ENCODE measurements at regions not wholly inside any gene's neighbourhood (a gene's known extent, or its start where the extent isn't known, plus 50 kb on each side); places are given as distances from the start of the nearest gene placed in this dataset.

DNA sequence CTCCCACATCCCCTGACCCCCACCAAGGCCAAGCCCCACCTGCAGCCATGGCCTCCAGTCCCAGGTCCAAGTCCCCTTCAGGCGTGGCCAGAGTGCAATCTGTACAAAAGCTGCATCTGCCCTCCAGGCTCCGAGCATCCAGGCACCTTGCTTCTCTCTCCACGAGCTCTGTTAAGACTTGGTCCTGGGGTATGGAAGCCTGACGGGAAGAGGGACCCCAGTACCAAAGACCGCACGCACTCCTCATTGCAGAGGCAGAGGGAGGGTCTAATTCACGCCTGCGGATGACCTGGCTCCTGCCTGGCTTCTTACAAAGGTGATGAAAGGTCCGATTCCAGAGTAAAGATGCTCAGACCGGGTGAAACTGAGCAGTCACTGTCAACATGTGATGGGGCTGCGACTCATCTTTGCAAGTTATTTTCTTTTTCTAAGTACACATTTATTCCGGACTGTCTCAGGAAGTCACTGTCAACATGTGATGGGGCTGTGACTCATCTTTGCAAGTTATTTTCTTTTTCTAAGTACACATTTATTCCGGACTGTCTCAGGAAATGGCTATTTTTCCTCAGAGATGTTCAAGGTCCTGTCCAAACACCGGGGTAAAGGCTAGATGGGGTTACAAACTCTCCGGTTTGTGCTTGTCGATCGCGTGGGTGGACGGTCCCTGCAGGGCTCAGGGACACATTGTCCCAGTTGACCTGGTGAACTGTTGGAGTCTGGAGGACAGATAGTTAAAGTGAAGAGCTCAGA lies 252.0 kb upstream of the IRX4 start:
- no peak overlapping the region for H3K27ac ChIP-seq

DNA sequence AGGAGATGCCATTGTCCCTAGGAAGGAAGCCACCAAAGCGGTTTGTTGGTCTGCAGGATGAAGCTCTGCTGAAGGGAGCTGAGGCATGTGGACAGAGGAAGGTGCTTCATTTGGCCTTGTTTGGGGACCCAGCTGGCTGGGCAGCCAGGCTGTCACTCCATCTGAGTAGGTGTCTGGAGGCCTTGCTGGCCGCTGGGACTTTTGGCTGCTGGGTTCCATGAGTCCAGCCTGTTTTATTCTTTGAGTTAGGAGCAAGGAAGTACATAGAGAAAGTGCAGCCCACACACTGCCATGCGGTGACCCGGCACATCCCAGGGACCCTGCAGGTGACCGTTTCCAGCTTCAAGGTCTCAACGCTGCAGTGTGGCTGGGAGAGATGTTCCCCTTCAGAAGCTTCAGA lies 251.2 kb upstream of the IRX4 start:
- Histone ChIP-seq H3K4me1 (ENCODE audit: insufficient read depth) (peaks cover 3% of the 10 kb centered on the region), H3K27me3 (no peaks in the 10 kb centered on the region), H3K4me3 (no peak overlapping the region), H3K9me3 (no peaks in the 10 kb centered on the region), H3K36me3 (no peaks in the 10 kb centered on the region), H3K27ac (no peak overlapping the region)
- TF ChIP-seq POLR2A (IDR thresholded peaks at IDR 0.05) (no peak), EP300 (IDR thresholded peaks at IDR 0.05) (no peak)
- TF ChIP-seq, protein P1, sequence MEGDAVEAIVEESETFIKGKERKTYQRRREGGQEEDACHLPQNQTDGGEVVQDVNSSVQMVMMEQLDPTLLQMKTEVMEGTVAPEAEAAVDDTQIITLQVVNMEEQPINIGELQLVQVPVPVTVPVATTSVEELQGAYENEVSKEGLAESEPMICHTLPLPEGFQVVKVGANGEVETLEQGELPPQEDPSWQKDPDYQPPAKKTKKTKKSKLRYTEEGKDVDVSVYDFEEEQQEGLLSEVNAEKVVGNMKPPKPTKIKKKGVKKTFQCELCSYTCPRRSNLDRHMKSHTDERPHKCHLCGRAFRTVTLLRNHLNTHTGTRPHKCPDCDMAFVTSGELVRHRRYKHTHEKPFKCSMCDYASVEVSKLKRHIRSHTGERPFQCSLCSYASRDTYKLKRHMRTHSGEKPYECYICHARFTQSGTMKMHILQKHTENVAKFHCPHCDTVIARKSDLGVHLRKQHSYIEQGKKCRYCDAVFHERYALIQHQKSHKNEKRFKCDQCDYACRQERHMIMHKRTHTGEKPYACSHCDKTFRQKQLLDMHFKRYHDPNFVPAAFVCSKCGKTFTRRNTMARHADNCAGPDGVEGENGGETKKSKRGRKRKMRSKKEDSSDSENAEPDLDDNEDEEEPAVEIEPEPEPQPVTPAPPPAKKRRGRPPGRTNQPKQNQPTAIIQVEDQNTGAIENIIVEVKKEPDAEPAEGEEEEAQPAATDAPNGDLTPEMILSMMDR (IDR thresholded peaks at IDR 0.05), result no peak
- intact Hi-C loops (cut with DNase I), result no loop called here
- DNase-seq, result no peak
- 90 to 97% (median 92%) methylated on average over 6 of the region's 6 CpGs for WGBS, 3 donors

More for the DNA sequence above, 252.0 kb upstream of the IRX4 start:
- Histone ChIP-seq H3K27me3 (no peaks in the 10 kb centered on the region), H3K4me3 (no peak overlapping the region), H3K9me3 (no peaks in the 10 kb centered on the region), H3K36me3 (no peaks in the 10 kb centered on the region), H3K4me1 (ENCODE audit: insufficient read depth) (peaks cover 3% of the 10 kb centered on the region)
- intact Hi-C loops (cut with DNase I), result no loop called here
- 39 to 57% (median 56%) methylated on average over 19 of the region's 19 CpGs for WGBS, 3 donors
- TF ChIP-seq POLR2A (IDR thresholded peaks at IDR 0.05), result no peak
- TF ChIP-seq EP300 (IDR thresholded peaks at IDR 0.05), result no peak
- TF ChIP-seq, protein P1 (IDR thresholded peaks at IDR 0.05), result no peak
- DNase-seq, result no peak

DNA sequence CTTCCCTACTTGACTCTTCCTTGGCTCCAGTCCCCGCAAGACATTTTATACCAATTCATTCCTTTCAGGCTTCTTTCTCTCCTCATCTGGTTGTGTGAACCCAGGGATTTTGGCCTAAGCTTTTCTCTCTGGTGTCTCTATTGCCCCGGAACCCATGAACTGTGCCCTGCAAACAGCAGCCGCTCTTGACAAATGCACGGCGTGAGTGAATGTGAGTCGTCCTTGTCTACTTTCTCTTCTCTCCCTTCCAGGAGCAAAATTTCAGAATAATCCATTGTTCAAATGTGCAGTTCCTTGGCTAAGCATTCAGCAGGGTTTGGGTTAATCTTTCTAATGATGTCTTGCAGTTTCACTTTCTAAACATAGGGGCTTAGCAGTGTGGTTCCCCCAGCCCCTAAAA lies 250.4 kb upstream of the IRX4 start:
- Histone ChIP-seq H3K36me3 (no peaks in the 10 kb centered on the region), H3K4me3 (no peak overlapping the region), H3K27ac (no peak overlapping the region), H3K9me3 (no peaks in the 10 kb centered on the region), H3K4me1 (ENCODE audit: insufficient read depth) (peaks cover 3% of the 10 kb centered on the region), H3K27me3 (no peaks in the 10 kb centered on the region)
- no peak for DNase-seq
- WGBS, 3 donors, result 53 to 71% (median 59%) methylated on average over 6 of the region's 6 CpGs
- intact Hi-C loops (cut with DNase I), result no loop called here
- TF ChIP-seq POLR2A (IDR thresholded peaks at IDR 0.05) (no peak), EP300 (IDR thresholded peaks at IDR 0.05) (no peak)
- TF ChIP-seq, protein P1 (IDR thresholded peaks at IDR 0.05), result no peak

DNA sequence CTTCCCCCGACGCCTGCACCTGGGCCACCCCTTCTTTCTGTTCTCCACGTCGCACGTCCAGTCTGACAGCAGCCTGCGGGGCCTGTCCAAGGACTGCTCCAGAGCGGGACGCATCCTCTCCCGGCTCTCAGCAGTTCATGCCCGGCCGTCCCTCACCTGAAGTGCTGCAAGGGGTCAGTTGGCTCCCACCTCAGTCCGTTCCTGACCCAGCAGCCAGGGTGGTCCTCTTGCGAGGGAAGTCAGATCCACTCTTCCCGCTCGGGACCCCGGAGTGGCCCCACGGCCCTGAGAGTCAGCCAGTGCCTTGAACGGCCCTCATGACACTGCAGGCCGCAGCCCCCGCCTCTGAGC lies 249.7 kb upstream of the IRX4 start:
- 77 to 87% (median 82%) methylated on average over 19 to 20 of the region's 20 CpGs for WGBS, 3 donors
- no peak for DNase-seq

More for the DNA sequence above, 249.7 kb upstream of the IRX4 start:
- H3K27me3 ChIP-seq, result no peaks in the 10 kb centered on the region
- no peak overlapping the region for H3K27ac ChIP-seq
- no peaks in the 10 kb centered on the region for H3K9me3 ChIP-seq
- intact Hi-C loops (cut with DNase I), result no loop called here
- H3K4me1 ChIP-seq (ENCODE audit: insufficient read depth), result peaks cover 3% of the 10 kb centered on the region
- TF ChIP-seq POLR2A (IDR thresholded peaks at IDR 0.05), result no peak
- no peak for TF ChIP-seq EP300 (IDR thresholded peaks at IDR 0.05)
- TF ChIP-seq, protein P1 (IDR thresholded peaks at IDR 0.05), result no peak
- no peak overlapping the region for H3K4me3 ChIP-seq
- H3K36me3 ChIP-seq, result no peaks in the 10 kb centered on the region

Measured in ovary (tissue), 7 donors.